Breast epithelium (tissue), 4 donors: ENCODE measurements at regions not wholly inside any gene's neighbourhood (a gene's known extent, or its start where the extent isn't known, plus 50 kb on each side); places are given as distances from the start of the nearest gene placed in this dataset.
"Not testable (repeated sequence)": the region's sequence is repeated elsewhere in the genome, so short reads cannot be mapped to it uniquely, and the experiment has no call there.

Experiments used
- DNase-seq, 2 donors: peaks; one replicate each; pipeline ENCODE4 v3.0.0-alpha.2; 2019; ENCODE audit warnings: low spot score in 2 of 2
- H3K27ac ChIP-seq, 2 donors: fragments of 200-600 bp; sonication (generic) in 1 of 2; one replicate each; pipeline ENCODE4 v1.5.1; 2016 to 2019; ENCODE audit warnings: mild to moderate bottlenecking in 1 of 2
- H3K27me3 ChIP-seq, 2 donors: fragments of 200-600 bp; sonication (generic) in 1 of 2; one replicate each; pipeline versions ENCODE4 v1.5.1 to v1.6.0; 2017 to 2019; ENCODE audit warnings: control low read depth in 1 of 2, mild to moderate bottlenecking in 1 of 2
- H3K36me3 ChIP-seq: fragments of 200-600 bp; one replicate; pipeline ENCODE4 v1.5.1; 2019
- H3K4me1 ChIP-seq, 2 donors: fragments of 200-600 bp; sonication (generic); one replicate each; pipeline ENCODE4 v1.5.1; 2016 to 2019; ENCODE audit warnings: control low read depth in 1 of 2
- H3K4me3 ChIP-seq, 3 donors: fragments of 200-600 bp; sonication (generic); 1 replicate in 2 of 3; 2 replicates in 1 of 3; pipeline ENCODE4 v1.5.1; 2016 to 2019; ENCODE audit warnings: mild to moderate bottlenecking in 3 of 3, moderate library complexity in 2 of 3
- H3K9me3 ChIP-seq, 2 donors: fragments of 200-600 bp; sonication (generic) in 1 of 2; one replicate each; pipeline ENCODE4 v1.5.1; 2016 to 2019; ENCODE audit warnings: control low read depth in 1 of 2
- CTCF ChIP-seq, 3 donors: fragments of 450-650 bp; IDR thresholded peaks; one replicate each; pipeline ENCODE4 v1.5.1; 2016 to 2017; ENCODE audit warnings: antibody characterized with exemption in 3 of 3, mild to moderate bottlenecking in 3 of 3, moderate library complexity in 3 of 3
- POLR2A ChIP-seq: fragments of 450-650 bp; IDR thresholded peaks from one replicate; pipeline ENCODE4 v1.6.1; 2016; ENCODE audit warnings: antibody characterized with exemption, mild to moderate bottlenecking, moderate library complexity
- POLR2AphosphoS5 ChIP-seq, 3 donors: sonication (generic); formaldehyde crosslinking; IDR thresholded peaks; one replicate each; pipeline ENCODE4 v1.6.1; 2017; ENCODE audit warnings: antibody characterized with exemption in 3 of 3
- intact Hi-C: fragments of 100-400 bp; cut with DNase I; formaldehyde crosslinking; loops from one replicate; pipeline ENCODE4 v1.15.1; 2023; ENCODE audit warnings: low total_unique reads

- DNase-seq, result peak; percentile 54 to 61
Observed at GRCh38 chr5:56759521-56760216, 55.7 kb upstream of the MAP3K1 start.

GRCh38 chr5:56757077-56757476 lies 58.3 kb upstream of the MAP3K1 start:
- Histone ChIP-seq H3K4me3 (no peak overlapping the region), H3K9me3 (peaks cover 0 to 5% of the 10 kb centered on the region in 2 donors), H3K4me1 (no peaks in the 10 kb centered on the region), H3K27ac (peak overlapping the region; percentile 44 to 79), H3K36me3 (no peaks in the 10 kb centered on the region), H3K27me3 (no peaks in the 10 kb centered on the region)
- TF ChIP-seq CTCF (IDR thresholded peaks at IDR 0.05) (no peak), POLR2AphosphoS5 (IDR thresholded peaks at IDR 0.05) (peak; percentile 9 to 67 (median 60))
- peak; percentile 70 to 86 for DNase-seq
- intact Hi-C loops, result no loop called here

More at GRCh38 chr5:56759521-56760216, 55.7 kb upstream of the MAP3K1 start:
- H3K4me3 ChIP-seq, result no peak overlapping the region
- H3K27ac ChIP-seq, result no peak overlapping the region
- intact Hi-C loops, result no loop called here
- no peaks in the 10 kb centered on the region for H3K36me3 ChIP-seq
- H3K9me3 ChIP-seq, result no peaks in the 10 kb centered on the region
- no peak for TF ChIP-seq POLR2AphosphoS5 (IDR thresholded peaks at IDR 0.05)
- no peak for TF ChIP-seq CTCF (IDR thresholded peaks at IDR 0.05)
- no peak for TF ChIP-seq POLR2A
- H3K4me1 ChIP-seq, result peaks cover 0 to 5% of the 10 kb centered on the region in 2 donors
- H3K27me3 ChIP-seq, result no peaks in the 10 kb centered on the region

- intact Hi-C loops, result no loop called here
- H3K9me3 ChIP-seq, result peaks cover 0 to 6% of the 10 kb centered on the region in 2 donors
- no peaks in the 10 kb centered on the region for H3K36me3 ChIP-seq
- H3K4me1 ChIP-seq, result no peaks in the 10 kb centered on the region
- H3K27ac ChIP-seq, result no peak overlapping the region
- no peaks in the 10 kb centered on the region for H3K27me3 ChIP-seq
- DNase-seq, result no peak
- TF ChIP-seq CTCF (IDR thresholded peaks at IDR 0.05), result no peak
- H3K4me3 ChIP-seq, result no peak overlapping the region
Observed at GRCh38 chr5:56755036-56755555, 60.3 kb upstream of the MAP3K1 start.

GRCh38 chr5:56753588-56753987 lies 61.8 kb upstream of the MAP3K1 start:
- DNase-seq, H3K4me3 ChIP-seq, intact Hi-C loops, H3K4me1 ChIP-seq, H3K27me3 ChIP-seq, H3K27ac ChIP-seq, H3K36me3 ChIP-seq, H3K9me3 ChIP-seq: not testable (repeated sequence)

- no peak for DNase-seq
- H3K27me3 ChIP-seq, result no peaks in the 10 kb centered on the region
- intact Hi-C loops, result no loop called here
- no peak overlapping the region for H3K27ac ChIP-seq
- H3K9me3 ChIP-seq, result peaks cover 0 to 6% of the 10 kb centered on the region in 2 donors
- no peak for TF ChIP-seq POLR2AphosphoS5 (IDR thresholded peaks at IDR 0.05)
- TF ChIP-seq CTCF (IDR thresholded peaks at IDR 0.05), result no peak
- TF ChIP-seq POLR2A, result no peak
- no peaks in the 10 kb centered on the region for H3K36me3 ChIP-seq
- H3K4me1 ChIP-seq, result no peaks in the 10 kb centered on the region
- H3K4me3 ChIP-seq, result no peak overlapping the region
Observed at GRCh38 chr5:56751572-56752313, 63.6 kb upstream of the MAP3K1 start.
